T-helper 1 cell treated with Interleukin-12 subunit alpha and Interleukin-12 subunit beta and Interleukin-4 antibody, amounts not matched to agents 30 μg/mL and 1 μg/mL, for 36 hours (primary cell): ENCODE measurements at regions not wholly inside any gene's neighbourhood (a gene's known extent, or its start where the extent isn't known, plus 50 kb on each side); places are given as distances from the start of the nearest gene placed in this dataset.

ENCODE experiments used
- H3K27ac Mint-ChIP-seq: one replicate; pipeline ENCODE4 v1.8.0; 2021; ENCODE audit warnings: mild to moderate bottlenecking, mixed read lengths
- H3K27me3 Mint-ChIP-seq: one replicate; pipeline ENCODE4 v1.8.0; 2021; ENCODE audit warnings: low read depth, mixed read lengths
- H3K36me3 Mint-ChIP-seq: one replicate; pipeline ENCODE4 v1.8.0; 2021; ENCODE audit warnings: low read depth, mixed read lengths
- H3K4me1 Mint-ChIP-seq: one replicate; pipeline ENCODE4 v1.8.0; 2021; ENCODE audit warnings: low read depth, mixed read lengths
- H3K4me3 Mint-ChIP-seq: one replicate; pipeline ENCODE4 v1.8.0; 2021; ENCODE audit warnings: mild to moderate bottlenecking, moderate library complexity, mixed read lengths
- H3K9me3 Mint-ChIP-seq: one replicate; pipeline ENCODE4 v1.8.0; 2021; ENCODE audit warnings: mixed read lengths

- Mint-ChIP-seq H3K27ac (no peak overlapping the region), H3K9me3 (no peaks in the 10 kb centered on the region), H3K4me1 (no peaks in the 10 kb centered on the region), H3K27me3 (no peaks in the 10 kb centered on the region), H3K4me3 (no peak overlapping the region), H3K36me3 (no peaks in the 10 kb centered on the region)
Observed at GRCh38 chr20:60583741-60584140, 625.5 kb downstream of the CDH26 start.

GRCh38 chr20:60584221-60584620 is 626.0 kb downstream of the CDH26 start:
- no peak overlapping the region for H3K4me3 Mint-ChIP-seq
- no peak overlapping the region for H3K27ac Mint-ChIP-seq
- no peaks in the 10 kb centered on the region for H3K27me3 Mint-ChIP-seq
- H3K36me3 Mint-ChIP-seq = no peaks in the 10 kb centered on the region
- no peaks in the 10 kb centered on the region for H3K9me3 Mint-ChIP-seq
- H3K4me1 Mint-ChIP-seq = no peaks in the 10 kb centered on the region

GRCh38 chr20:60585651-60586050 is 627.4 kb downstream of the CDH26 start:
- Mint-ChIP-seq H3K27ac (no peak overlapping the region), H3K4me3 (no peak overlapping the region), H3K9me3 (no peaks in the 10 kb centered on the region), H3K4me1 (no peaks in the 10 kb centered on the region), H3K27me3 (no peaks in the 10 kb centered on the region), H3K36me3 (no peaks in the 10 kb centered on the region)

GRCh38 chr20:60586269-60587050 is 628.2 kb downstream of the CDH26 start:
- Mint-ChIP-seq H3K27me3 (no peaks in the 10 kb centered on the region), H3K4me3 (no peak overlapping the region), H3K27ac (no peak overlapping the region), H3K36me3 (no peaks in the 10 kb centered on the region), H3K9me3 (no peaks in the 10 kb centered on the region), H3K4me1 (no peaks in the 10 kb centered on the region)

- H3K36me3 Mint-ChIP-seq = no peaks in the 10 kb centered on the region
- H3K27me3 Mint-ChIP-seq = no peaks in the 10 kb centered on the region
- H3K4me3 Mint-ChIP-seq = no peak overlapping the region
- H3K9me3 Mint-ChIP-seq = no peaks in the 10 kb centered on the region
- H3K27ac Mint-ChIP-seq = no peak overlapping the region
- no peaks in the 10 kb centered on the region for H3K4me1 Mint-ChIP-seq
Observed at GRCh38 chr20:60587986-60588385, 629.8 kb downstream of the CDH26 start.

GRCh38 chr20:60589623-60590022 is 631.4 kb downstream of the CDH26 start:
- Mint-ChIP-seq H3K27ac (no peak overlapping the region), H3K4me3 (no peak overlapping the region), H3K9me3 (no peaks in the 10 kb centered on the region), H3K36me3 (no peaks in the 10 kb centered on the region), H3K27me3 (no peaks in the 10 kb centered on the region), H3K4me1 (no peaks in the 10 kb centered on the region)

GRCh38 chr20:60591172-60591799 is 633.1 kb downstream of the CDH26 start:
- H3K4me3 Mint-ChIP-seq = no peak overlapping the region
- H3K9me3 Mint-ChIP-seq = no peaks in the 10 kb centered on the region
- no peaks in the 10 kb centered on the region for H3K27me3 Mint-ChIP-seq
- H3K4me1 Mint-ChIP-seq = no peaks in the 10 kb centered on the region
- H3K36me3 Mint-ChIP-seq = no peaks in the 10 kb centered on the region
- no peak overlapping the region for H3K27ac Mint-ChIP-seq

- H3K4me3 Mint-ChIP-seq = no peak overlapping the region
- no peaks in the 10 kb centered on the region for H3K27me3 Mint-ChIP-seq
- H3K4me1 Mint-ChIP-seq = no peaks in the 10 kb centered on the region
- H3K36me3 Mint-ChIP-seq = no peaks in the 10 kb centered on the region
- no peaks in the 10 kb centered on the region for H3K9me3 Mint-ChIP-seq
- H3K27ac Mint-ChIP-seq = no peak overlapping the region
Observed at GRCh38 chr20:60598528-60598927, 640.3 kb downstream of the CDH26 start.

- no peaks in the 10 kb centered on the region for H3K4me1 Mint-ChIP-seq
- no peaks in the 10 kb centered on the region for H3K9me3 Mint-ChIP-seq
- no peaks in the 10 kb centered on the region for H3K36me3 Mint-ChIP-seq
- no peak overlapping the region for H3K27ac Mint-ChIP-seq
- H3K4me3 Mint-ChIP-seq = no peak overlapping the region
- H3K27me3 Mint-ChIP-seq = no peaks in the 10 kb centered on the region
Observed at GRCh38 chr20:60599381-60599780, 641.2 kb downstream of the CDH26 start.

- Mint-ChIP-seq H3K36me3 (no peaks in the 10 kb centered on the region), H3K4me1 (no peaks in the 10 kb centered on the region), H3K9me3 (no peaks in the 10 kb centered on the region), H3K27me3 (no peaks in the 10 kb centered on the region), H3K4me3 (no peak overlapping the region), H3K27ac (no peak overlapping the region)
Observed at GRCh38 chr20:60600036-60600435, 641.8 kb downstream of the CDH26 start.

- Mint-ChIP-seq H3K4me1 (no peaks in the 10 kb centered on the region), H3K9me3 (no peaks in the 10 kb centered on the region), H3K27me3 (no peaks in the 10 kb centered on the region), H3K4me3 (no peak overlapping the region), H3K27ac (no peak overlapping the region), H3K36me3 (no peaks in the 10 kb centered on the region)
Observed at GRCh38 chr20:60624066-60624465, 628.0 kb upstream of the CDH4 start.

- H3K4me1 Mint-ChIP-seq = no peaks in the 10 kb centered on the region
- no peak overlapping the region for H3K27ac Mint-ChIP-seq
- no peak overlapping the region for H3K4me3 Mint-ChIP-seq
- H3K36me3 Mint-ChIP-seq = no peaks in the 10 kb centered on the region
- no peaks in the 10 kb centered on the region for H3K27me3 Mint-ChIP-seq
- H3K9me3 Mint-ChIP-seq = no peaks in the 10 kb centered on the region
Observed at GRCh38 chr20:60627751-60628565, 624.1 kb upstream of the CDH4 start.

GRCh38 chr20:60628749-60629148 is 623.3 kb upstream of the CDH4 start:
- Mint-ChIP-seq H3K4me3 (no peak overlapping the region), H3K4me1 (no peaks in the 10 kb centered on the region), H3K27me3 (no peaks in the 10 kb centered on the region), H3K27ac (no peak overlapping the region), H3K36me3 (no peaks in the 10 kb centered on the region), H3K9me3 (no peaks in the 10 kb centered on the region)

GRCh38 chr20:60629206-60629605 is 622.9 kb upstream of the CDH4 start:
- Mint-ChIP-seq H3K9me3 (no peaks in the 10 kb centered on the region), H3K4me1 (no peaks in the 10 kb centered on the region), H3K27me3 (no peaks in the 10 kb centered on the region), H3K4me3 (no peak overlapping the region), H3K27ac (no peak overlapping the region), H3K36me3 (no peaks in the 10 kb centered on the region)

- Mint-ChIP-seq H3K36me3 (no peaks in the 10 kb centered on the region), H3K27me3 (no peaks in the 10 kb centered on the region)
Observed at GRCh38 chr20:60630609-60631008, 621.5 kb upstream of the CDH4 start.

More at GRCh38 chr20:60630609-60631008, 621.5 kb upstream of the CDH4 start:
- H3K4me3 Mint-ChIP-seq = no peak overlapping the region
- H3K4me1 Mint-ChIP-seq = no peaks in the 10 kb centered on the region
- H3K27ac Mint-ChIP-seq = no peak overlapping the region
- no peaks in the 10 kb centered on the region for H3K9me3 Mint-ChIP-seq
